A549 (cell line): ENCODE measurements at regions not wholly inside any gene's neighbourhood (a gene's known extent, or its start where the extent isn't known, plus 50 kb on each side); places are given as distances from the start of the nearest gene placed in this dataset.
"Not testable (repeated sequence)": the region's sequence is repeated elsewhere in the genome, so short reads cannot be mapped to it uniquely, and the experiment has no call there.

Source experiments
- BHLHE40 ChIP-seq: IDR thresholded peaks from 2 replicates; pipeline ENCODE4 v1.6.1; 2012; ENCODE audit warnings: low read depth, low read length, inconsistent platforms
- JUNB ChIP-seq: fragments of >200 bp; sonication (Bioruptor Twin); formaldehyde crosslinking; IDR thresholded peaks from 2 replicates; pipeline ENCODE4 v1.6.1; 2016
- POLR2A ChIP-seq: IDR thresholded peaks from 2 replicates; pipeline ENCODE4 v1.6.1; 2012; ENCODE audit warnings: mild to moderate bottlenecking, low read length
- POLR2AphosphoS2 ChIP-seq: conservative IDR thresholded peaks from 2 replicates; pipeline ENCODE4 v1.6.1; 2012; ENCODE audit warnings: low read length, improper control_type of control experiment, inconsistent platforms
- RFX5 ChIP-seq: fragments of 450-650 bp; IDR thresholded peaks from 2 replicates; pipeline ENCODE4 v1.7.1; 2014; ENCODE audit warnings: antibody characterized with exemption, mild to moderate bottlenecking, moderate library complexity
- SMC3 ChIP-seq: fragments of >200 bp; sonication (Bioruptor Twin); formaldehyde crosslinking; IDR thresholded peaks from 3 replicates; pipeline ENCODE4 v1.6.1; 2018; ENCODE audit warnings: inconsistent platforms
- ZC3H11A ChIP-seq: fragments of 450-650 bp; IDR thresholded peaks from 2 replicates; pipeline ENCODE4 v1.6.1; 2014; ENCODE audit warnings: antibody characterized with exemption, mild to moderate bottlenecking
- ZSCAN20 ChIP-seq: fragments of 250-450 bp; sonication (Bioruptor Pico); IDR thresholded peaks from 2 replicates; pipeline ENCODE4 v1.8.0; 2022; ENCODE audit warnings: mild to moderate bottlenecking, moderate library complexity
- TF ChIP-seq, protein P1 (sequence below): fragments of >200 bp; sonication (Bioruptor Twin); formaldehyde crosslinking; IDR thresholded peaks from 3 replicates; pipeline ENCODE4 v1.5.1; 2016
- TF ChIP-seq, protein P2 (sequence below): IDR thresholded peaks from 2 replicates; pipeline ENCODE4 v1.6.1; 2012; ENCODE audit warnings: low read depth, borderline replicate concordance

DNA sequence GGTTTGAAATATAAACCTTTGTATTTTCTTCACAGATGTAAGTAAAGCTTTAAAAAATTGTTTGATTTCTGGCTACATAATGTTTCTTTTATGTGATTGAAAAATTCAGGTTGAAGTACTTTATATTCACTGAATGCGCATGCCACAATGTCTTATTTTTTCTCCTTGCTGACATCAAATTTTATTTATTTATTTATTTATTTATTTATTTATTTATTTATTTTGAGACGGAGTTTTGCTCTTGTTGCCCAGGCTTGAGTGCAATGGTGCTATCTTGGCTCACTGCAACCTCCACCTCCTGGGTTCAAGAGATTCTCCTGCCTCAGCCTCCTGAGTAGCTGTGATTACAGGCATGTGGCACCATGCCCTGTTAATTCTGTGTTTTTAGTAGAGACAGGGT is 2296.5 kb upstream of the PCDH20 start:
- not testable (repeated sequence) for TF ChIP-seq ZSCAN20 (CRISPR knock-in tag); BHLHE40; SMC3; JUNB; POLR2A; POLR2AphosphoS2; RFX5
- TF ChIP-seq, protein P1, sequence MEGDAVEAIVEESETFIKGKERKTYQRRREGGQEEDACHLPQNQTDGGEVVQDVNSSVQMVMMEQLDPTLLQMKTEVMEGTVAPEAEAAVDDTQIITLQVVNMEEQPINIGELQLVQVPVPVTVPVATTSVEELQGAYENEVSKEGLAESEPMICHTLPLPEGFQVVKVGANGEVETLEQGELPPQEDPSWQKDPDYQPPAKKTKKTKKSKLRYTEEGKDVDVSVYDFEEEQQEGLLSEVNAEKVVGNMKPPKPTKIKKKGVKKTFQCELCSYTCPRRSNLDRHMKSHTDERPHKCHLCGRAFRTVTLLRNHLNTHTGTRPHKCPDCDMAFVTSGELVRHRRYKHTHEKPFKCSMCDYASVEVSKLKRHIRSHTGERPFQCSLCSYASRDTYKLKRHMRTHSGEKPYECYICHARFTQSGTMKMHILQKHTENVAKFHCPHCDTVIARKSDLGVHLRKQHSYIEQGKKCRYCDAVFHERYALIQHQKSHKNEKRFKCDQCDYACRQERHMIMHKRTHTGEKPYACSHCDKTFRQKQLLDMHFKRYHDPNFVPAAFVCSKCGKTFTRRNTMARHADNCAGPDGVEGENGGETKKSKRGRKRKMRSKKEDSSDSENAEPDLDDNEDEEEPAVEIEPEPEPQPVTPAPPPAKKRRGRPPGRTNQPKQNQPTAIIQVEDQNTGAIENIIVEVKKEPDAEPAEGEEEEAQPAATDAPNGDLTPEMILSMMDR, result not testable (repeated sequence)
- TF ChIP-seq ZC3H11A, result peak; percentile 39
- TF ChIP-seq, protein P2, sequence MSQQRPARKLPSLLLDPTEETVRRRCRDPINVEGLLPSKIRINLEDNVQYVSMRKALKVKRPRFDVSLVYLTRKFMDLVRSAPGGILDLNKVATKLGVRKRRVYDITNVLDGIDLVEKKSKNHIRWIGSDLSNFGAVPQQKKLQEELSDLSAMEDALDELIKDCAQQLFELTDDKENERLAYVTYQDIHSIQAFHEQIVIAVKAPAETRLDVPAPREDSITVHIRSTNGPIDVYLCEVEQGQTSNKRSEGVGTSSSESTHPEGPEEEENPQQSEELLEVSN, result not testable (repeated sequence)
